Colonic mucosa (tissue), 4 donors: ENCODE measurements at regions not wholly inside any gene's neighbourhood (a gene's known extent, or its start where the extent isn't known, plus 50 kb on each side); places are given as distances from the start of the nearest gene placed in this dataset.

Source experiments
- DNase-seq: peaks from one replicate; pipeline ENCODE4 v3.0.0-alpha.2; 2020
- H3K27ac ChIP-seq: fragments of 200-600 bp; one replicate; pipeline ENCODE4 v1.8.0; 2021
- H3K27me3 ChIP-seq: fragments of 200-600 bp; one replicate; pipeline ENCODE4 v1.8.0; 2021
- H3K36me3 ChIP-seq: fragments of 200-600 bp; one replicate; pipeline ENCODE4 v1.8.0; 2021
- H3K4me1 ChIP-seq: fragments of 200-600 bp; one replicate; pipeline ENCODE4 v1.8.0; 2021; ENCODE audit warnings: mild to moderate bottlenecking
- H3K4me3 ChIP-seq: fragments of 200-600 bp; one replicate; pipeline ENCODE4 v1.8.0; 2021
- H3K9ac ChIP-seq, 2 donors: one replicate each; pipeline ENCODE4 v1.7.0; 2013; ENCODE audit warnings: control low read depth in 2 of 2, low read depth in 2 of 2, low read length in 2 of 2
- H3K9me3 ChIP-seq: fragments of 200-600 bp; one replicate; pipeline ENCODE4 v1.8.0; 2021
- CTCF ChIP-seq: fragments of 200-600 bp; IDR thresholded peaks from one replicate; pipeline ENCODE4 v1.8.0; 2022; ENCODE audit warnings: antibody characterized with exemption, mild to moderate bottlenecking
- intact Hi-C: fragments of 100-400 bp; cut with DNase I; formaldehyde crosslinking; loops from one replicate; pipeline ENCODE4 v1.14.1; 2022
- donor health status: healthy.
- donor health status: DM: no; HTN: no; CAD: no.
- donor health status: DM: no; HTN: no; CAD: no.

- no peaks in the 10 kb centered on the region for H3K27me3 ChIP-seq
- no peak overlapping the region for H3K9ac ChIP-seq
- no peaks in the 10 kb centered on the region for H3K36me3 ChIP-seq
- H3K4me3 ChIP-seq = no peak overlapping the region
- H3K27ac ChIP-seq = no peak overlapping the region
- no peak for TF ChIP-seq CTCF
- no peak for DNase-seq
- H3K9me3 ChIP-seq = no peaks in the 10 kb centered on the region
- intact Hi-C loops = no loop called here
- no peaks in the 10 kb centered on the region for H3K4me1 ChIP-seq
Observed at GRCh38 chr2:51619961-51620360, 588.0 kb upstream of the NRXN1 start.

GRCh38 chr2:51612387-51612786, 580.5 kb upstream of the NRXN1 start:
- H3K9me3 ChIP-seq = no peaks in the 10 kb centered on the region
- intact Hi-C loops = no loop called here
- H3K9ac ChIP-seq = no peak overlapping the region
- H3K36me3 ChIP-seq = no peaks in the 10 kb centered on the region
- H3K4me3 ChIP-seq = no peak overlapping the region
- no peak overlapping the region for H3K27ac ChIP-seq
- H3K4me1 ChIP-seq = no peaks in the 10 kb centered on the region
- H3K27me3 ChIP-seq = no peaks in the 10 kb centered on the region
- no peak for DNase-seq
- no peak for TF ChIP-seq CTCF

DNA sequence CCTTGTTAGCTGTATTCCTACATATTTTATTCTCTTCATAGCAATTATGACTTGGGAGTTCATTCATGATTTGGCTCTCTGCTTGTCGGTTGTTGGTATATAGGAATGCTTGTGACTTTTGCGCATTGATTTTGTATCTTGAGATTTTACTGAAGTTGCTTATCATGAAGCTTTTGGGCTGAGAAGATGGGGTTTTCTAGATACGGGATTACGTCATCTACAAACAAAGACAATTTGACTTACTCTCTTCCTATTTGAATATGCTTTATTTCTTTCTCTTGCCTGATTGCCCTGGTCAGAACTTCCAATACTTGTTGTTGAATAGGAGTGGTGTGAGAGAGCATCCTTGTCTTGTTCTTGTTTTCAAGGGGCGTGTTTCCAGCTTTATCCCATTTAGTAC, 569.8 kb upstream of the NRXN1 start:
- Histone ChIP-seq H3K4me1 (no peaks in the 10 kb centered on the region), H3K27me3 (no peaks in the 10 kb centered on the region), H3K9ac (no peak overlapping the region), H3K9me3 (no peaks in the 10 kb centered on the region), H3K4me3 (no peak overlapping the region), H3K27ac (no peak overlapping the region), H3K36me3 (no peaks in the 10 kb centered on the region)
- intact Hi-C loops = no loop called here
- DNase-seq = no peak
- no peak for TF ChIP-seq CTCF

- H3K9me3 ChIP-seq = no peaks in the 10 kb centered on the region
- H3K4me1 ChIP-seq = no peaks in the 10 kb centered on the region
- DNase-seq = no peak
- H3K36me3 ChIP-seq = no peaks in the 10 kb centered on the region
- H3K27me3 ChIP-seq = no peaks in the 10 kb centered on the region
- H3K4me3 ChIP-seq = no peak overlapping the region
- no peak overlapping the region for H3K9ac ChIP-seq
- no peak overlapping the region for H3K27ac ChIP-seq
- intact Hi-C loops = no loop called here
- TF ChIP-seq CTCF = no peak
Observed at GRCh38 chr2:51597086-51597485, 565.2 kb upstream of the NRXN1 start.

- Histone ChIP-seq H3K4me1 (no peaks in the 10 kb centered on the region), H3K27me3 (no peaks in the 10 kb centered on the region), H3K36me3 (no peaks in the 10 kb centered on the region), H3K9ac (no peak overlapping the region), H3K4me3 (no peak overlapping the region), H3K27ac (no peak overlapping the region), H3K9me3 (no peaks in the 10 kb centered on the region)
- no peak for DNase-seq
- no peak for TF ChIP-seq CTCF
- intact Hi-C loops = no loop called here
Observed at GRCh38 chr2:51595836-51596235, 563.9 kb upstream of the NRXN1 start.
